Stimulated activated effector memory CD8-positive, alpha-beta T cell treated with anti-CD3 and anti-CD28 coated beads, Interleukin-12 subunit alpha, Interleukin-12 subunit beta, amount 100 ng/mL, for 72 hours (primary cell): ENCODE measurements at regions not wholly inside any gene's neighbourhood (a gene's known extent, or its start where the extent isn't known, plus 50 kb on each side); places are given as distances from the start of the nearest gene placed in this dataset.
A peak's percentile ranks its signal among the peaks of the same experiment; 100 is the strongest.

Experiments used
- ATAC-seq: fragments of 150-1000 bp; cut with Tn5 transposase; 2 replicates; pipeline ENCODE4 v1.10.0; 2021
- DNase-seq, 2 donors: peaks; one replicate each; pipeline ENCODE4 v3.0.0; 2021 to 2022; ENCODE audit warnings: low spot score in 2 of 2
- H3K27ac Mint-ChIP-seq: one replicate; pipeline ENCODE4 v1.8.0; 2022; ENCODE audit warnings: mild to moderate bottlenecking, mixed read lengths
- H3K36me3 Mint-ChIP-seq: one replicate; pipeline ENCODE4 v1.8.0; 2022; ENCODE audit warnings: mild to moderate bottlenecking, mixed read lengths
- H3K4me1 Mint-ChIP-seq: one replicate; pipeline ENCODE4 v1.8.0; 2022; ENCODE audit warnings: mixed read lengths
- H3K4me3 Mint-ChIP-seq: one replicate; pipeline ENCODE4 v1.8.0; 2022; ENCODE audit warnings: mild to moderate bottlenecking, mixed read lengths
- H3K9me3 Mint-ChIP-seq: one replicate; pipeline ENCODE4 v1.8.0; 2022; ENCODE audit warnings: mixed read lengths

- ATAC-seq: no peak
- H3K9me3 Mint-ChIP-seq: no peaks in the 10 kb centered on the region
- no peak for DNase-seq
- H3K36me3 Mint-ChIP-seq: no peaks in the 10 kb centered on the region
- H3K4me3 Mint-ChIP-seq: no peak overlapping the region
- H3K4me1 Mint-ChIP-seq: no peaks in the 10 kb centered on the region
- H3K27ac Mint-ChIP-seq: no peak overlapping the region
Observed at GRCh38 chr20:40603057-40603651, 85.9 kb downstream of the MAFB start.

- no peak for ATAC-seq
Observed at GRCh38 chr20:40602381-40602780, 86.7 kb downstream of the MAFB start.

GRCh38 chr20:40600441-40601219 is 88.4 kb downstream of the MAFB start:
- Mint-ChIP-seq H3K9me3 (no peaks in the 10 kb centered on the region), H3K36me3 (no peaks in the 10 kb centered on the region), H3K4me3 (no peak overlapping the region), H3K27ac (no peak overlapping the region), H3K4me1 (no peaks in the 10 kb centered on the region)
- DNase-seq: no peak
- no peak for ATAC-seq

More at GRCh38 chr20:40602381-40602780, 86.7 kb downstream of the MAFB start:
- H3K4me1 Mint-ChIP-seq: no peaks in the 10 kb centered on the region
- no peaks in the 10 kb centered on the region for H3K36me3 Mint-ChIP-seq
- H3K4me3 Mint-ChIP-seq: no peak overlapping the region
- no peak for DNase-seq
- no peak overlapping the region for H3K27ac Mint-ChIP-seq
- H3K9me3 Mint-ChIP-seq: no peaks in the 10 kb centered on the region

- Mint-ChIP-seq H3K9me3 (no peaks in the 10 kb centered on the region), H3K4me3 (no peak overlapping the region), H3K27ac (no peak overlapping the region), H3K4me1 (no peaks in the 10 kb centered on the region), H3K36me3 (no peaks in the 10 kb centered on the region)
- ATAC-seq (no peak), DNase-seq (no peak)
Observed at GRCh38 chr20:40599987-40600386, 89.0 kb downstream of the MAFB start.

- ATAC-seq (no peak), DNase-seq (no peak)
- H3K4me1 Mint-ChIP-seq: no peaks in the 10 kb centered on the region
- H3K36me3 Mint-ChIP-seq: no peaks in the 10 kb centered on the region
- no peaks in the 10 kb centered on the region for H3K9me3 Mint-ChIP-seq
- no peak overlapping the region for H3K27ac Mint-ChIP-seq
- H3K4me3 Mint-ChIP-seq: no peak overlapping the region
Observed at GRCh38 chr20:40592941-40593340, 96.1 kb downstream of the MAFB start.

GRCh38 chr20:40591536-40591935 is 97.5 kb downstream of the MAFB start:
- ATAC-seq (no peak), DNase-seq (no peak)
- H3K36me3 Mint-ChIP-seq: no peaks in the 10 kb centered on the region
- H3K9me3 Mint-ChIP-seq: no peaks in the 10 kb centered on the region
- H3K27ac Mint-ChIP-seq: no peak overlapping the region
- no peak overlapping the region for H3K4me3 Mint-ChIP-seq
- no peaks in the 10 kb centered on the region for H3K4me1 Mint-ChIP-seq

GRCh38 chr20:40591119-40591518 is 97.9 kb downstream of the MAFB start:
- H3K9me3 Mint-ChIP-seq: no peaks in the 10 kb centered on the region
- ATAC-seq: no peak
- no peak overlapping the region for H3K27ac Mint-ChIP-seq
- no peak for DNase-seq
- H3K4me3 Mint-ChIP-seq: no peak overlapping the region
- H3K4me1 Mint-ChIP-seq: no peaks in the 10 kb centered on the region
- H3K36me3 Mint-ChIP-seq: no peaks in the 10 kb centered on the region

- Mint-ChIP-seq H3K4me1 (no peaks in the 10 kb centered on the region), H3K36me3 (no peaks in the 10 kb centered on the region), H3K27ac (no peak overlapping the region), H3K4me3 (no peak overlapping the region), H3K9me3 (no peaks in the 10 kb centered on the region)
- DNase-seq: no peak
- ATAC-seq: no peak
Observed at GRCh38 chr20:40589581-40589980, 99.5 kb downstream of the MAFB start.

- no peaks in the 10 kb centered on the region for H3K4me1 Mint-ChIP-seq
- no peaks in the 10 kb centered on the region for H3K36me3 Mint-ChIP-seq
- H3K9me3 Mint-ChIP-seq: no peaks in the 10 kb centered on the region
- ATAC-seq: no peak
- no peak for DNase-seq
- no peak overlapping the region for H3K4me3 Mint-ChIP-seq
- H3K27ac Mint-ChIP-seq: no peak overlapping the region
Observed at GRCh38 chr20:40588891-40589290, 100.1 kb downstream of the MAFB start.

GRCh38 chr20:40587038-40587437 is 102.0 kb downstream of the MAFB start:
- H3K36me3 Mint-ChIP-seq: no peaks in the 10 kb centered on the region
- DNase-seq (no peak), ATAC-seq (no peak)
- no peaks in the 10 kb centered on the region for H3K4me1 Mint-ChIP-seq
- no peaks in the 10 kb centered on the region for H3K9me3 Mint-ChIP-seq
- no peak overlapping the region for H3K4me3 Mint-ChIP-seq
- H3K27ac Mint-ChIP-seq: no peak overlapping the region

- ATAC-seq: peak; percentile 8
Observed at GRCh38 chr20:40584130-40584809, 104.8 kb downstream of the MAFB start.

GRCh38 chr20:40583636-40584035 is 105.4 kb downstream of the MAFB start:
- H3K4me3 Mint-ChIP-seq: no peak overlapping the region
- no peaks in the 10 kb centered on the region for H3K9me3 Mint-ChIP-seq
- H3K4me1 Mint-ChIP-seq: no peaks in the 10 kb centered on the region
- H3K36me3 Mint-ChIP-seq: no peaks in the 10 kb centered on the region
- no peak overlapping the region for H3K27ac Mint-ChIP-seq
- DNase-seq: no peak
- ATAC-seq: no peak

More at GRCh38 chr20:40584130-40584809, 104.8 kb downstream of the MAFB start:
- Mint-ChIP-seq H3K4me3 (no peak overlapping the region), H3K36me3 (no peaks in the 10 kb centered on the region), H3K9me3 (no peaks in the 10 kb centered on the region), H3K4me1 (no peaks in the 10 kb centered on the region), H3K27ac (no peak overlapping the region)
- no peak for DNase-seq

GRCh38 chr20:40583205-40583604 is 105.8 kb downstream of the MAFB start:
- ATAC-seq (no peak), DNase-seq (no peak)
- Mint-ChIP-seq H3K4me3 (no peak overlapping the region), H3K36me3 (no peaks in the 10 kb centered on the region), H3K27ac (no peak overlapping the region), H3K9me3 (no peaks in the 10 kb centered on the region), H3K4me1 (no peaks in the 10 kb centered on the region)

- no peaks in the 10 kb centered on the region for H3K4me1 Mint-ChIP-seq
- no peak for DNase-seq
- H3K4me3 Mint-ChIP-seq: no peak overlapping the region
- ATAC-seq: no peak
- no peaks in the 10 kb centered on the region for H3K36me3 Mint-ChIP-seq
- H3K27ac Mint-ChIP-seq: no peak overlapping the region
- H3K9me3 Mint-ChIP-seq: no peaks in the 10 kb centered on the region
Observed at GRCh38 chr20:40582531-40582930, 106.5 kb downstream of the MAFB start.

- Mint-ChIP-seq H3K36me3 (no peaks in the 10 kb centered on the region), H3K27ac (no peak overlapping the region), H3K4me1 (no peaks in the 10 kb centered on the region), H3K9me3 (no peaks in the 10 kb centered on the region), H3K4me3 (no peak overlapping the region)
- DNase-seq (no peak), ATAC-seq (no peak)
Observed at GRCh38 chr20:40579701-40580100, 109.3 kb downstream of the MAFB start.

- Mint-ChIP-seq H3K36me3 (no peaks in the 10 kb centered on the region), H3K27ac (no peak overlapping the region), H3K4me3 (no peak overlapping the region), H3K4me1 (no peaks in the 10 kb centered on the region), H3K9me3 (no peaks in the 10 kb centered on the region)
- DNase-seq: no peak
- no peak for ATAC-seq
Observed at GRCh38 chr20:40578961-40579360, 110.1 kb downstream of the MAFB start.
